Mammary epithelial cell (primary cell): ENCODE measurements at regions not wholly inside any gene's neighbourhood (a gene's known extent, or its start where the extent isn't known, plus 50 kb on each side); places are given as distances from the start of the nearest gene placed in this dataset.

ENCODE experiments used
- EZH2 ChIP-seq: IDR thresholded peaks from 2 replicates; pipeline ENCODE4 v1.6.1; 2012; ENCODE audit warnings: low read length, inconsistent platforms, borderline replicate concordance
- TF ChIP-seq, protein P1 (sequence below), 2 donors: IDR thresholded peaks in 1 of 2; conservative IDR thresholded peaks in 1 of 2; 2 replicates each; pipeline ENCODE4 v1.5.1; 2011 to 2012; ENCODE audit warnings: inconsistent platforms in 2 of 2, low read length in 2 of 2, mild to moderate bottlenecking in 2 of 2, control low read depth in 1 of 2, low read depth in 1 of 2; ENCODE audit not compliant: insufficient read depth in 1 of 2; ENCODE audit errors: extremely low read depth in 1 of 2

DNA sequence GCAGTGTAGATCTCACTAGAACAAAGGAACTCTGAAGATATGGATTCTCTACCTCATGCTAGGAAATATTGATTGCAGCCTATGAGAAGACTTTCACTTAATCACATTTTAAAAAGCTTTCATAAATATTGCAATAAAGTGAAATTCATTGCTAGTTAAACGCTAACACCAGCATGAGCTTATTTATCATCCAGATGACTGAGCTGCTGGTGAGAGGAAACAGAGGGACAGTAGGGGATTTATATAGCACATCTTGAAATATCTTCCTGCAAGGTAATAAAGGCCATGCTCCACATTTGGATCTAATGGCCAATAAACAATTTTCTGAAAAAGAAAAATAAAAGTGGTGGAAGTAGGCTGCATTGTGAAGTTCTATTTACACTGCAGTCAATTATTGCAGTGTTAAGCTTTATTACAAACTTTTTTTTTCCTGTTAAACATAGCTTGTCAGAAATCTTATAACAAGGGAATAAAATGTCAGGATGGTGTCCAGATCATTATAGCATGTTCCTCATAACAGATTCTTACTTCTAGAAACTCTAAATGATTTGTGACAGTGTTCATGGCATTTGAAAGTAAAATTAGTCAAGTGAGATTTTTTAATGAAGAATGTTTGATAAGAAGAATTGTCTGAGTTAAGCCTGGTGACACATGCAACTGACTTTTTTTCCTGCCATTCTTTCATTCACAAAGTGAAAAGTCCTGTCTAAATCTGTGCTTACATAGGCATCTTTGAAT is 342.6 kb downstream of the DMAC1 start:
- TF ChIP-seq, protein P1, sequence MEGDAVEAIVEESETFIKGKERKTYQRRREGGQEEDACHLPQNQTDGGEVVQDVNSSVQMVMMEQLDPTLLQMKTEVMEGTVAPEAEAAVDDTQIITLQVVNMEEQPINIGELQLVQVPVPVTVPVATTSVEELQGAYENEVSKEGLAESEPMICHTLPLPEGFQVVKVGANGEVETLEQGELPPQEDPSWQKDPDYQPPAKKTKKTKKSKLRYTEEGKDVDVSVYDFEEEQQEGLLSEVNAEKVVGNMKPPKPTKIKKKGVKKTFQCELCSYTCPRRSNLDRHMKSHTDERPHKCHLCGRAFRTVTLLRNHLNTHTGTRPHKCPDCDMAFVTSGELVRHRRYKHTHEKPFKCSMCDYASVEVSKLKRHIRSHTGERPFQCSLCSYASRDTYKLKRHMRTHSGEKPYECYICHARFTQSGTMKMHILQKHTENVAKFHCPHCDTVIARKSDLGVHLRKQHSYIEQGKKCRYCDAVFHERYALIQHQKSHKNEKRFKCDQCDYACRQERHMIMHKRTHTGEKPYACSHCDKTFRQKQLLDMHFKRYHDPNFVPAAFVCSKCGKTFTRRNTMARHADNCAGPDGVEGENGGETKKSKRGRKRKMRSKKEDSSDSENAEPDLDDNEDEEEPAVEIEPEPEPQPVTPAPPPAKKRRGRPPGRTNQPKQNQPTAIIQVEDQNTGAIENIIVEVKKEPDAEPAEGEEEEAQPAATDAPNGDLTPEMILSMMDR (conservative IDR thresholded peaks at IDR 0.05 in 1 of 2, IDR thresholded peaks at IDR 0.05 in 1 of 2; ENCODE audit: extremely low read depth in 1 of 2, insufficient read depth in 1 of 2, low read depth in 1 of 2, low read length in 2 of 2), result no peak
- TF ChIP-seq EZH2, result no peak
